HEK293T (cell line): ENCODE measurements at regions not wholly inside any gene's neighbourhood (a gene's known extent, or its start where the extent isn't known, plus 50 kb on each side); places are given as distances from the start of the nearest gene placed in this dataset.

Source experiments
- ARNT ChIP-seq: fragments of 450-650 bp; IDR thresholded peaks from 2 replicates; pipeline ENCODE4 v1.6.1; 2017; ENCODE audit warnings: mild to moderate bottlenecking
- BHLHE40 ChIP-seq: fragments of 450-650 bp; IDR thresholded peaks from 2 replicates; pipeline ENCODE4 v1.6.1; 2016; ENCODE audit warnings: mild to moderate bottlenecking, moderate library complexity, borderline replicate concordance
- ELF4 ChIP-seq: fragments of 450-650 bp; IDR thresholded peaks from 2 replicates; pipeline ENCODE4 v1.6.1; 2017; ENCODE audit warnings: antibody characterized with exemption
- FOXA1 ChIP-seq: fragments of 450-650 bp; IDR thresholded peaks from 2 replicates; pipeline ENCODE4 v1.6.1; 2016; ENCODE audit warnings: mild to moderate bottlenecking
- FOXK2 ChIP-seq: fragments of 450-650 bp; IDR thresholded peaks from 2 replicates; pipeline ENCODE4 v1.6.1; 2016; ENCODE audit warnings: mild to moderate bottlenecking
- FOXM1 ChIP-seq: fragments of 450-650 bp; IDR thresholded peaks from 2 replicates; pipeline ENCODE4 v1.6.1; 2017; ENCODE audit warnings: mild to moderate bottlenecking, borderline replicate concordance
- L3MBTL2 ChIP-seq: fragments of 450-650 bp; conservative IDR thresholded peaks from 2 replicates; pipeline ENCODE4 v1.6.1; 2016; ENCODE audit warnings: mild to moderate bottlenecking
- LEF1 ChIP-seq: fragments of 450-650 bp; IDR thresholded peaks from 2 replicates; pipeline ENCODE4 v1.6.1; 2017; ENCODE audit warnings: mild to moderate bottlenecking, borderline replicate concordance
- SP1 ChIP-seq: fragments of 450-650 bp; IDR thresholded peaks from 2 replicates; pipeline ENCODE4 v1.6.1; 2017
- SUZ12 ChIP-seq: fragments of 450-650 bp; IDR thresholded peaks from 2 replicates; pipeline ENCODE4 v1.6.1; 2016; ENCODE audit warnings: mild to moderate bottlenecking
- TARDBP ChIP-seq: fragments of 450-650 bp; IDR thresholded peaks from 2 replicates; pipeline ENCODE4 v1.6.1; 2016
- ZNF384 ChIP-seq: fragments of 450-650 bp; IDR thresholded peaks from 2 replicates; pipeline ENCODE4 v1.6.1; 2016
- TF ChIP-seq, protein P1 (sequence below): fragments of 450-650 bp; IDR thresholded peaks from 2 replicates; pipeline ENCODE4 v1.6.1; 2016

DNA sequence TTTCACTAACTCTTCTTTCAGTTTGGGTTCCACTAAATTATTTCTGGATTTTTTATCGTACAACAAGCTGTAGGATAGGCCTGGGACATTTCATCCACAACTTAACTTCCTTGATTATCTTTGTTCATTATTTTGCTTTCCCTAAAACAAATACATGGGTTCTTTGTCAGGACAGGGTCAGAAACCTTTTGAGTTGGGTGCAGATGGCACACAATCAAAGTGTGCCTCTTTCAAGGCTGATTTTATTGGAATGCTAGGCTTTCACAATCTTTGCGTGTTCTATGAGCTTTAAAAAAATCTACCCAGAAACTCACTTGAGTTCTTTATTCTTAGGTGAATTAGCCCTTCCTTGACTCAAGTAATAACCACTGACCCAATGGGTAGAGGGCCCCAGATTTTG lies 348.4 kb downstream of the FAM47B start:
- TF ChIP-seq FOXM1 (no peak), SUZ12 (no peak), FOXK2 (no peak), ZNF384 (no peak), ARNT (no peak), ELF4 (no peak), SP1 (no peak), L3MBTL2 (no peak), LEF1 (no peak), BHLHE40 (no peak), FOXA1 (no peak), TARDBP (no peak)
- TF ChIP-seq, protein P1, sequence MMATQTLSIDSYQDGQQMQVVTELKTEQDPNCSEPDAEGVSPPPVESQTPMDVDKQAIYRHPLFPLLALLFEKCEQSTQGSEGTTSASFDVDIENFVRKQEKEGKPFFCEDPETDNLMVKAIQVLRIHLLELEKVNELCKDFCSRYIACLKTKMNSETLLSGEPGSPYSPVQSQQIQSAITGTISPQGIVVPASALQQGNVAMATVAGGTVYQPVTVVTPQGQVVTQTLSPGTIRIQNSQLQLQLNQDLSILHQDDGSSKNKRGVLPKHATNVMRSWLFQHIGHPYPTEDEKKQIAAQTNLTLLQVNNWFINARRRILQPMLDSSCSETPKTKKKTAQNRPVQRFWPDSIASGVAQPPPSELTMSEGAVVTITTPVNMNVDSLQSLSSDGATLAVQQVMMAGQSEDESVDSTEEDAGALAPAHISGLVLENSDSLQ = no peak
